ENCODE measurements at regions not wholly inside any gene's neighbourhood (a gene's known extent, or its start where the extent isn't known, plus 50 kb on each side); places are given as distances from the start of the nearest gene placed in this dataset.

- TF ChIP-seq CTCF (IDR thresholded peaks at IDR 0.05; ENCODE audit: extremely low read depth in 1 of 2, insufficient read depth in 1 of 2, low read depth in 1 of 2, low read length in 2 of 2), result no peak
- TF ChIP-seq POLR2AphosphoS5 (IDR thresholded peaks at IDR 0.05; ENCODE audit: insufficient read depth, low read depth, low read length), result no peak
- TF ChIP-seq MAX (IDR thresholded peaks at IDR 0.05; ENCODE audit: insufficient read depth, insufficient read length), result no peak
Observed at GRCh38 chr6:22668717-22669116, 99.4 kb downstream of the HDGFL1 start.
